HEK293T (cell line): ENCODE measurements at regions not wholly inside any gene's neighbourhood (a gene's known extent, or its start where the extent isn't known, plus 50 kb on each side); places are given as distances from the start of the nearest gene placed in this dataset.

Source experiments
- BHLHE40 ChIP-seq: fragments of 450-650 bp; IDR thresholded peaks from 2 replicates; pipeline ENCODE4 v1.6.1; 2016; ENCODE audit warnings: mild to moderate bottlenecking, moderate library complexity, borderline replicate concordance
- ELF4 ChIP-seq: fragments of 450-650 bp; IDR thresholded peaks from 2 replicates; pipeline ENCODE4 v1.6.1; 2017; ENCODE audit warnings: antibody characterized with exemption
- FOXA1 ChIP-seq: fragments of 450-650 bp; IDR thresholded peaks from 2 replicates; pipeline ENCODE4 v1.6.1; 2016; ENCODE audit warnings: mild to moderate bottlenecking
- FOXM1 ChIP-seq: fragments of 450-650 bp; IDR thresholded peaks from 2 replicates; pipeline ENCODE4 v1.6.1; 2017; ENCODE audit warnings: mild to moderate bottlenecking, borderline replicate concordance
- SUZ12 ChIP-seq: fragments of 450-650 bp; IDR thresholded peaks from 2 replicates; pipeline ENCODE4 v1.6.1; 2016; ENCODE audit warnings: mild to moderate bottlenecking

- TF ChIP-seq FOXM1 (no peak), BHLHE40 (no peak), ELF4 (no peak), SUZ12 (no peak), FOXA1 (no peak)
These were observed 331.5 kb upstream of the ARGLU1 start for GRCh38 chr13:106899442-106899841.
